ENCODE measurements at regions not wholly inside any gene's neighbourhood (a gene's known extent, or its start where the extent isn't known, plus 50 kb on each side); places are given as distances from the start of the nearest gene placed in this dataset.

DNA sequence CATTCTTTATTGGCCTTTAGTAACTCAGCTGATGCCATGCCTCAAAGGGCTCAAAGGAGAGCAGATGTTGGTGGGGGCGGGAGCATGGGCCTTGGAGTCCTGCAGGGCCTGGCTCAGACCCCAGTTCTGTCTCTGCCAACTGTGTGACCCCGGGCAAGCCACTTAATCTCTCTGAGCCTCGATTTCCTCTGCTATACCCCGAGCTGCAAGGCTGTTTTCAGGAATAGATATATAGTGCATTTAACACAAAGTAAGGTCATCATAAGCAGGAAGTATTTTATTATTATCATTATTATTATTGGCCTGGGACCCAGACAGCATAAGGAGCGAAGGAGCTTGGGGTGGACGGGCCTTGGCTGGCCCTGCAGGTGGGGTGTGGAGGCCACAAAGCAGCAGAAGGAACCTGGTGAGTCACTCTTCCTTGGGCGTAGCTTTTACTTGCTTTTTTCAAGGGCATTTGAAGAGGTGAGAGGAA lies 162.7 kb downstream of the INHBB start:
- TF ChIP-seq, protein P1, sequence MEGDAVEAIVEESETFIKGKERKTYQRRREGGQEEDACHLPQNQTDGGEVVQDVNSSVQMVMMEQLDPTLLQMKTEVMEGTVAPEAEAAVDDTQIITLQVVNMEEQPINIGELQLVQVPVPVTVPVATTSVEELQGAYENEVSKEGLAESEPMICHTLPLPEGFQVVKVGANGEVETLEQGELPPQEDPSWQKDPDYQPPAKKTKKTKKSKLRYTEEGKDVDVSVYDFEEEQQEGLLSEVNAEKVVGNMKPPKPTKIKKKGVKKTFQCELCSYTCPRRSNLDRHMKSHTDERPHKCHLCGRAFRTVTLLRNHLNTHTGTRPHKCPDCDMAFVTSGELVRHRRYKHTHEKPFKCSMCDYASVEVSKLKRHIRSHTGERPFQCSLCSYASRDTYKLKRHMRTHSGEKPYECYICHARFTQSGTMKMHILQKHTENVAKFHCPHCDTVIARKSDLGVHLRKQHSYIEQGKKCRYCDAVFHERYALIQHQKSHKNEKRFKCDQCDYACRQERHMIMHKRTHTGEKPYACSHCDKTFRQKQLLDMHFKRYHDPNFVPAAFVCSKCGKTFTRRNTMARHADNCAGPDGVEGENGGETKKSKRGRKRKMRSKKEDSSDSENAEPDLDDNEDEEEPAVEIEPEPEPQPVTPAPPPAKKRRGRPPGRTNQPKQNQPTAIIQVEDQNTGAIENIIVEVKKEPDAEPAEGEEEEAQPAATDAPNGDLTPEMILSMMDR (IDR thresholded peaks at IDR 0.05) = no peak
- Mint-ChIP-seq H3K4me1 (ENCODE audit: low read depth) (no peaks in the 10 kb centered on the region), H3K36me3 (ENCODE audit: low read depth) (no peaks in the 10 kb centered on the region), H3K4me3 (no peak overlapping the region), H3K27me3 (no peaks in the 10 kb centered on the region), H3K9me3 (no peaks in the 10 kb centered on the region), H3K27ac (no peak overlapping the region)
- H3K9me3 ChIP-seq (ENCODE audit: control insufficient read depth in 1 of 2, insufficient read depth in 1 of 2, low read length in 2 of 2) = no peaks in the 10 kb centered on the region
- DNase-seq (no peak), ATAC-seq (ENCODE audit: poor library complexity) (no peak)
- H3K27me3 ChIP-seq (ENCODE audit: control insufficient read depth in 1 of 2, insufficient read depth in 2 of 2, low read length in 2 of 2) = no peaks in the 10 kb centered on the region
- ChIA-PET POLR2A (no interaction called here), CTCF (no interaction called here)
- intact Hi-C loops (cut with DNase I, micrococcal nuclease) = no loop called here
- no peak overlapping the region for H3K4me3 ChIP-seq (ENCODE audit: low read length)
- H3K4me1 ChIP-seq (ENCODE audit: insufficient read depth, low read length) = no peaks in the 10 kb centered on the region
- H3K36me3 ChIP-seq (ENCODE audit: insufficient read depth, low read length) = no peaks in the 10 kb centered on the region
- no peak overlapping the region for H3K27ac ChIP-seq (ENCODE audit: low read depth in 1 of 2, low read length in 2 of 2)

DNA sequence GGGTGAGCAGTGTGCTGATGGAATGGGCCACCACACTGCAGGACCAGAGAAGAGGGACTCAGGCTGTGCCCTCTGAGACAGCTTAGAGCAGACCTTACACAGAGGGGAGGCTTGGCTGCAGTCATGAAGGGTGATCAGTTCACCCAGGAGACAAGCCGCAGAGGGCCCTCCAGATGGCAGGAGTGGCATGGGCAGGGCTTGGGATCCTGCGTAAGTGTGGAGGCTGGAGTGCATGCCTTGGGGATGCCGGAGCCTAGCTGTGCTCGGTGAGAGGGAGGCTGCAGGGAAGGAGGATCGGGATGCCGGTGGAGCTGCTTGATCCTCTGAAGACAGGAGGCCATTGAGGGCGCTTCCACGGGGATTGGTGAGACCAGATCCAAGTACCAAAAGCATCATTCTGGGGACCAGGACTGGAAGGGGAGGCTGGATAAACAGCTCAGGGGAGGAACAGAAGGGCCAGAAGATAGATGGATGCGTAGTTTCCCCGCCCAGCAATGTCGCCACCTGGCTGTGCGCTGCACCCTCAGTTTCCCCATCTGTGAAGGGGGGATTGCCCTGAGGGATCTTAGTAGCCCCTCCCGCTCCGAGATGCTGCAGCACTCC lies 163.4 kb downstream of the INHBB start:
- ChIA-PET POLR2A (no interaction called here), CTCF (no interaction called here)
- no peaks in the 10 kb centered on the region for H3K9me3 ChIP-seq (ENCODE audit: control insufficient read depth in 1 of 2, insufficient read depth in 1 of 2, low read length in 2 of 2)
- DNase-seq (no peak), ATAC-seq (ENCODE audit: poor library complexity) (no peak)
- H3K4me3 Mint-ChIP-seq = no peak overlapping the region
- H3K4me1 Mint-ChIP-seq (ENCODE audit: low read depth) = no peaks in the 10 kb centered on the region
- no peak overlapping the region for H3K27ac Mint-ChIP-seq
- H3K36me3 Mint-ChIP-seq (ENCODE audit: low read depth) = no peaks in the 10 kb centered on the region
- H3K4me1 ChIP-seq (ENCODE audit: insufficient read depth, low read length) = no peaks in the 10 kb centered on the region
- H3K4me3 ChIP-seq (ENCODE audit: low read length) = no peak overlapping the region
- no peaks in the 10 kb centered on the region for H3K36me3 ChIP-seq (ENCODE audit: insufficient read depth, low read length)
- TF ChIP-seq, protein P1 (IDR thresholded peaks at IDR 0.05) = no peak
- H3K27me3 Mint-ChIP-seq = no peaks in the 10 kb centered on the region
- intact Hi-C loops (cut with DNase I, micrococcal nuclease) = no loop called here
- no peaks in the 10 kb centered on the region for H3K9me3 Mint-ChIP-seq
- H3K27me3 ChIP-seq (ENCODE audit: control insufficient read depth in 1 of 2, insufficient read depth in 2 of 2, low read length in 2 of 2) = no peaks in the 10 kb centered on the region
- H3K27ac ChIP-seq (ENCODE audit: low read depth in 1 of 2, low read length in 2 of 2) = no peak overlapping the region

DNA sequence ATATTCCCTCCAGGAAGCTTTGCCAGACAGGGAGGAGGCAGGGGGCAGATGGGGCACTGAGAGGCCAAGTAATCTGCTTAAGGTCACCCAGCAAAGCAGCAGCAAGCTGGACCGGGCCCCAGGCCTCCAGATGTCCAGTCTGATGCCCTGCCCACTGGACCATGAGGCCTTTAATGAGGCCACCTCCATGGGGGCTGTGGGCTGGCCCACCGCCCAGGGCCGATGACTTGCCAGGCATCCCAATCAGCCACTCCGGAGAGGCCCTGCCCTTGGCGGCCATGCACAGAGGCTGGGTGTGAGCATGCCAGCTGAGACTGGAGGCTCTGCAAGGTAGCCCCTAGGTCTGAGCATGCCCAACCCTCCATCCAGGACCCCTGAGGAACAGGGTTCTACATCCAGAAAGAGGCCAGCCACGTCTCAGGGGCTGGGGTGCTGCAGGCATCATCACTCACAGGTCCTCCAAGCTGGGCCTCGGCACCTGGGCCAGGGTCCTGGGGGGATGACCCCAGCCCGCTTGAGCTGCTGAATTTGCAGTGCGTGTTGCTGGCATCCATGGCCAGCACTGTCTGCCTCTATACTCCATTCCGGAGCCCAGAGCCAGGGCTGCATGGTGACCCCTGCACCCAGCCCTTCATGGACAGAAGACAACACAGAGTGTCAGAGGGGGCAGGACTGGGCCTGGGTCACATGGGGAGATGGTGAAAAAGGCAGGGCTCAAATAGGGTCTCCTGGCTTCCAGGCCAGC lies 164.2 kb downstream of the INHBB start:
- TF ChIP-seq, protein P1 (IDR thresholded peaks at IDR 0.05) = no peak
- intact Hi-C loops (cut with DNase I, micrococcal nuclease) = no loop called here
- Histone ChIP-seq H3K27ac (ENCODE audit: low read depth in 1 of 2, low read length in 2 of 2) (no peak overlapping the region), H3K9me3 (ENCODE audit: control insufficient read depth in 1 of 2, insufficient read depth in 1 of 2, low read length in 2 of 2) (no peaks in the 10 kb centered on the region), H3K4me1 (ENCODE audit: insufficient read depth, low read length) (no peaks in the 10 kb centered on the region), H3K27me3 (ENCODE audit: control insufficient read depth in 1 of 2, insufficient read depth in 2 of 2, low read length in 2 of 2) (no peaks in the 10 kb centered on the region), H3K4me3 (ENCODE audit: low read length) (no peak overlapping the region), H3K36me3 (ENCODE audit: insufficient read depth, low read length) (no peaks in the 10 kb centered on the region)
- ChIA-PET CTCF (no interaction called here), POLR2A (no interaction called here)
- H3K4me1 Mint-ChIP-seq (ENCODE audit: low read depth) = no peaks in the 10 kb centered on the region
- H3K9me3 Mint-ChIP-seq = no peaks in the 10 kb centered on the region
- H3K36me3 Mint-ChIP-seq (ENCODE audit: low read depth) = no peaks in the 10 kb centered on the region
- no peaks in the 10 kb centered on the region for H3K27me3 Mint-ChIP-seq
- H3K4me3 Mint-ChIP-seq = no peak overlapping the region
- ATAC-seq (ENCODE audit: poor library complexity) = no peak
- no peak overlapping the region for H3K27ac Mint-ChIP-seq
- DNase-seq = no peak
